ENCODE measurements at regions not wholly inside any gene's neighbourhood (a gene's known extent, or its start where the extent isn't known, plus 50 kb on each side); places are given as distances from the start of the nearest gene placed in this dataset.

- ChIA-PET CTCF (no interaction called here), POLR2A (no interaction called here)
Measured at GRCh38 chr6:77136086-77136485, 327.2 kb downstream of the HTR1B start.

GRCh38 chr6:77133031-77133430 lies 330.3 kb downstream of the HTR1B start:
- Mint-ChIP-seq H3K9me3 (peaks cover 0 to 16% (median 3%) of the 10 kb centered on the region in 11 donors), H3K27ac (no peak overlapping the region), H3K4me1 (peaks cover 0 to 1% (median 0%) of the 10 kb centered on the region in 7 donors), H3K27me3 (no peaks in the 10 kb centered on the region), H3K4me3 (no peak overlapping the region), H3K36me3 (no peaks in the 10 kb centered on the region)
- DNase-seq (no peak), ATAC-seq (no peak)
- intact Hi-C loops (cut with micrococcal nuclease): no loop called here
- CTCF ChIA-PET: no interaction called here
- POLR2A ChIA-PET: no interaction called here
- no peaks in the 10 kb centered on the region for H3K4me1 ChIP-seq (ENCODE audit: control insufficient read depth in 2 of 2, insufficient read depth in 2 of 2, low read length in 2 of 2)
- H3K27me3 ChIP-seq (ENCODE audit: control insufficient read depth in 2 of 2, insufficient read depth in 2 of 2, low read length in 2 of 2): no peaks in the 10 kb centered on the region
- H3K27ac ChIP-seq (ENCODE audit: low read depth, low read length): no peak overlapping the region
- no peaks in the 10 kb centered on the region for H3K36me3 ChIP-seq (ENCODE audit: control insufficient read depth in 2 of 3, insufficient read depth in 3 of 3, low read length in 3 of 3)
- H3K4me3 ChIP-seq (ENCODE audit: low read length): no peak overlapping the region
- no peaks in the 10 kb centered on the region for H3K9me3 ChIP-seq (ENCODE audit: control insufficient read depth in 2 of 3, low read length in 3 of 3)

More at GRCh38 chr6:77136086-77136485, 327.2 kb downstream of the HTR1B start:
- Mint-ChIP-seq H3K36me3 (no peaks in the 10 kb centered on the region), H3K27ac (no peak overlapping the region), H3K4me1 (peaks cover 0 to 1% (median 0%) of the 10 kb centered on the region in 7 donors), H3K27me3 (no peaks in the 10 kb centered on the region), H3K9me3 (peaks cover 0 to 9% (median 1%) of the 10 kb centered on the region in 11 donors), H3K4me3 (no peak overlapping the region)
- H3K9me3 ChIP-seq (ENCODE audit: control insufficient read depth in 2 of 3, low read length in 3 of 3): no peaks in the 10 kb centered on the region
- no peaks in the 10 kb centered on the region for H3K27me3 ChIP-seq (ENCODE audit: control insufficient read depth in 2 of 2, insufficient read depth in 2 of 2, low read length in 2 of 2)
- no peaks in the 10 kb centered on the region for H3K4me1 ChIP-seq (ENCODE audit: control insufficient read depth in 2 of 2, insufficient read depth in 2 of 2, low read length in 2 of 2)
- intact Hi-C loops (cut with micrococcal nuclease): no loop called here
- no peaks in the 10 kb centered on the region for H3K36me3 ChIP-seq (ENCODE audit: control insufficient read depth in 2 of 3, insufficient read depth in 3 of 3, low read length in 3 of 3)
- no peak for ATAC-seq
- H3K27ac ChIP-seq (ENCODE audit: low read depth, low read length): no peak overlapping the region
- DNase-seq: no peak
- no peak overlapping the region for H3K4me3 ChIP-seq (ENCODE audit: low read length)

DNA sequence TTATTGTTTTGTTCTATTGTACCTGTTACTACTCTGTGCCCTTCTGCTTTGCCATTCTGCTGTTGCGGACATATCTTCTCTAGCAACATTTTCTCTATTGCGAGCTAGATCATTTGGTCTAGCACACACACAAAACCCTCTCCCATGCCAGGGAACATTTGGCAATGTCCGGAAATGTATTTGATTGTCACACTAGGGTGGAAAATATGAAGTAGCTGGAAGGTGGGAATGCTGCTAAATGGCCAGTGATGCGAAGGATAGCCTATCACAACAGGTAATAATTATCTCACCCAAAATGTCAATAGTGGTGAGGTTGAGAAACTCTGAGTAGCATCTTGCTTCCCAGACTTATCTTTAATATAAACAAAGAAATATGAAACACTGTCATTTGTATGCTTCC lies 331.9 kb downstream of the HTR1B start:
- no peak overlapping the region for H3K4me3 Mint-ChIP-seq
- CTCF ChIA-PET: no interaction called here
- POLR2A ChIA-PET: no interaction called here

GRCh38 chr6:77124604-77125003 lies 338.7 kb downstream of the HTR1B start:
- ATAC-seq: no peak
- no peak overlapping the region for H3K4me3 ChIP-seq (ENCODE audit: low read length)
- no peak overlapping the region for H3K27ac ChIP-seq (ENCODE audit: low read depth, low read length)
- ChIA-PET POLR2A (no interaction called here), CTCF (no interaction called here)
- no peak overlapping the region for H3K4me3 Mint-ChIP-seq
- H3K9me3 Mint-ChIP-seq: peaks cover 1 to 46% (median 8%) of the 10 kb centered on the region in 11 donors
- H3K36me3 ChIP-seq (ENCODE audit: control insufficient read depth in 2 of 3, insufficient read depth in 3 of 3, low read length in 3 of 3): no peaks in the 10 kb centered on the region
- H3K4me1 ChIP-seq (ENCODE audit: control insufficient read depth in 2 of 2, insufficient read depth in 2 of 2, low read length in 2 of 2): no peaks in the 10 kb centered on the region
- H3K27me3 Mint-ChIP-seq: no peaks in the 10 kb centered on the region
- H3K27ac Mint-ChIP-seq: no peak overlapping the region
- peaks cover 0 to 4% (median 0%) of the 10 kb centered on the region in 5 donors for H3K36me3 Mint-ChIP-seq
- DNase-seq: no peak
- no peaks in the 10 kb centered on the region for H3K9me3 ChIP-seq (ENCODE audit: control insufficient read depth in 2 of 3, low read length in 3 of 3)
- no peaks in the 10 kb centered on the region for H3K27me3 ChIP-seq (ENCODE audit: control insufficient read depth in 2 of 2, insufficient read depth in 2 of 2, low read length in 2 of 2)
- H3K4me1 Mint-ChIP-seq: no peaks in the 10 kb centered on the region
- intact Hi-C loops (cut with micrococcal nuclease): no loop called here

More for the DNA sequence above, 331.9 kb downstream of the HTR1B start:
- no peak overlapping the region for H3K27ac Mint-ChIP-seq
- ATAC-seq (no peak), DNase-seq (no peak)
- H3K36me3 ChIP-seq (ENCODE audit: control insufficient read depth in 2 of 3, insufficient read depth in 3 of 3, low read length in 3 of 3): no peaks in the 10 kb centered on the region
- H3K4me1 ChIP-seq (ENCODE audit: control insufficient read depth in 2 of 2, insufficient read depth in 2 of 2, low read length in 2 of 2): no peaks in the 10 kb centered on the region
- intact Hi-C loops (cut with micrococcal nuclease): no loop called here
- no peak overlapping the region for H3K27ac ChIP-seq (ENCODE audit: low read depth, low read length)
- H3K4me3 ChIP-seq (ENCODE audit: low read length): no peak overlapping the region
- H3K9me3 ChIP-seq (ENCODE audit: control insufficient read depth in 2 of 3, low read length in 3 of 3): no peaks in the 10 kb centered on the region
- H3K27me3 Mint-ChIP-seq: no peaks in the 10 kb centered on the region
- peaks cover 0 to 22% (median 9%) of the 10 kb centered on the region in 11 donors for H3K9me3 Mint-ChIP-seq
- peaks cover 0 to 1% (median 0%) of the 10 kb centered on the region in 7 donors for H3K4me1 Mint-ChIP-seq
- H3K36me3 Mint-ChIP-seq: no peaks in the 10 kb centered on the region
- no peaks in the 10 kb centered on the region for H3K27me3 ChIP-seq (ENCODE audit: control insufficient read depth in 2 of 2, insufficient read depth in 2 of 2, low read length in 2 of 2)

DNA sequence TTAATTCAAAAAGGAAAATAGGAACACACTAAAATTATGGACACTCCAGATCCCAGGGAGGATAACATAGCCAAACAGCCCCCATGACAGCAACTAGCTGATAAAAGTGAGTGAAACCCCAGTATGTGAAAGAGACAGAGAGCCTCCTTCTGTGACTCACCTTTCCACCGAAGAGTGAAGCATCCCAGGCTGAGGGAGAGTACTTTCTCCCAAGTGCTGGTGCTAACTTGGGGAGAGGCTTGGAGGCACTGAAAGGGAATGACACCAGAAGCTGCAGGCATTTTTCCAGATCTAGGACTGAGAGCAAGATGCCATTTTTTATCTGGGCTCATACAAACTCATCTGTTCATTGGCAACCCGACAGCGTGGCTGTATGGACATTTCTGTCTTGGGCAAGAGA lies 339.8 kb downstream of the HTR1B start:
- Histone ChIP-seq H3K4me1 (ENCODE audit: control insufficient read depth in 2 of 2, insufficient read depth in 2 of 2, low read length in 2 of 2) (no peaks in the 10 kb centered on the region), H3K27me3 (ENCODE audit: control insufficient read depth in 2 of 2, insufficient read depth in 2 of 2, low read length in 2 of 2) (no peaks in the 10 kb centered on the region), H3K27ac (ENCODE audit: low read depth, low read length) (no peak overlapping the region), H3K4me3 (ENCODE audit: low read length) (no peak overlapping the region), H3K9me3 (ENCODE audit: control insufficient read depth in 2 of 3, low read length in 3 of 3) (no peaks in the 10 kb centered on the region), H3K36me3 (ENCODE audit: control insufficient read depth in 2 of 3, insufficient read depth in 3 of 3, low read length in 3 of 3) (no peaks in the 10 kb centered on the region)
- ChIA-PET CTCF (no interaction called here), POLR2A (no interaction called here)
- DNase-seq: no peak
- no peak overlapping the region for H3K27ac Mint-ChIP-seq
- H3K27me3 Mint-ChIP-seq: no peaks in the 10 kb centered on the region
- intact Hi-C loops (cut with micrococcal nuclease): no loop called here
- H3K4me1 Mint-ChIP-seq: no peaks in the 10 kb centered on the region
- H3K4me3 Mint-ChIP-seq: no peak overlapping the region
- H3K36me3 Mint-ChIP-seq: peaks cover 0 to 4% (median 0%) of the 10 kb centered on the region in 5 donors
- no peak for ATAC-seq
- peaks cover 1 to 43% (median 8%) of the 10 kb centered on the region in 11 donors for H3K9me3 Mint-ChIP-seq

DNA sequence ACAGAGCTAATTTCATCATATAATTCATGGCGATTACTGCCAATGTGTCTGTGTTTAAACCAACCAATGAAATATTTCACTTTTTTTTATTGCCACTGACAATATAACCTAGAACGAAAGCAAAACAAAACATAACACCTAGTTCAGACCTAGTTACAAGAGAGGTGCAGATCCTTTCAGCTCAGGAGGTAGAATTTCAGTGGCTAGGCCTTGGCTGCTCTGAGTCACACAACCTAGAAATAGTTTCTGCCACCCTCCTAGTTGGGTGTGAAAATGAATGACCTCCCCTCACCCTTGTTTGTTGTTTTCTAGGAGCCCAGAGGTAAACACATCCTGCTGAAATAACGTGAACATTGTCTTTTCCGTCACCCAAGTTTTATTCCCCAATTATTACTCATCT lies 356.3 kb downstream of the HTR1B start:
- POLR2A ChIA-PET: no interaction called here
- DNase-seq (no peak), ATAC-seq (no peak)
- H3K27ac Mint-ChIP-seq: no peak overlapping the region
- intact Hi-C loops (cut with micrococcal nuclease): no loop called here
- Histone ChIP-seq H3K27ac (ENCODE audit: low read depth, low read length) (no peak overlapping the region), H3K9me3 (ENCODE audit: control insufficient read depth in 2 of 3, low read length in 3 of 3) (no peaks in the 10 kb centered on the region), H3K36me3 (ENCODE audit: control insufficient read depth in 2 of 3, insufficient read depth in 3 of 3, low read length in 3 of 3) (no peaks in the 10 kb centered on the region), H3K4me1 (ENCODE audit: control insufficient read depth in 2 of 2, insufficient read depth in 2 of 2, low read length in 2 of 2) (no peaks in the 10 kb centered on the region), H3K4me3 (ENCODE audit: low read length) (no peak overlapping the region), H3K27me3 (ENCODE audit: control insufficient read depth in 2 of 2, insufficient read depth in 2 of 2, low read length in 2 of 2) (no peaks in the 10 kb centered on the region)
- H3K27me3 Mint-ChIP-seq: no peaks in the 10 kb centered on the region
- no peak overlapping the region for H3K4me3 Mint-ChIP-seq
- CTCF ChIA-PET: no interaction called here
- peaks cover 0 to 19% (median 4%) of the 10 kb centered on the region in 11 donors for H3K9me3 Mint-ChIP-seq
- peaks cover 0 to 7% (median 0%) of the 10 kb centered on the region in 5 donors for H3K36me3 Mint-ChIP-seq
- no peaks in the 10 kb centered on the region for H3K4me1 Mint-ChIP-seq

DNA sequence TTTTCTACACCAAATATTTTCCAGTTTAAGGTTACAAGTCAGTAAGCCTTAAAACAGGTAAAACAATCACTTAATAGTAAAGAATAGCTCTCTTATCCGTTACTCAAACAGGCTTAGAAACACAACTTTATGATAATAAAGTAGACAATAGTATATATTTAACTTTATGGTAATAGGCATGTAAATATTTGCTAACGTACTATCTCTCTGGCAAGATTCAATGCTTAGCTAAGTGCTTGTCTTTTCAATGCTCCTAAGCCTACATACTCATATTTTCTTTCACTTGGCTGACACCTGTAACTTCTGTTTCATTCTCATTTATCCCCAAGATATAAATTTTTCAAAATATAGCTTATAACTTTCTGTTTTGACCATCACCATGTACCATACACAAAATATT lies 358.2 kb downstream of the HTR1B start:
- peaks cover 0 to 7% (median 0%) of the 10 kb centered on the region in 5 donors for H3K36me3 Mint-ChIP-seq
- ATAC-seq (no peak), DNase-seq (no peak)
- H3K4me3 Mint-ChIP-seq: no peak overlapping the region
- CTCF ChIA-PET: no interaction called here
- peaks cover 0 to 19% (median 6%) of the 10 kb centered on the region in 11 donors for H3K9me3 Mint-ChIP-seq
- POLR2A ChIA-PET: no interaction called here
- no peak overlapping the region for H3K27ac Mint-ChIP-seq
- no peak overlapping the region for H3K27ac ChIP-seq (ENCODE audit: low read depth, low read length)
- H3K4me1 Mint-ChIP-seq: no peaks in the 10 kb centered on the region
- no peaks in the 10 kb centered on the region for H3K4me1 ChIP-seq (ENCODE audit: control insufficient read depth in 2 of 2, insufficient read depth in 2 of 2, low read length in 2 of 2)
- H3K4me3 ChIP-seq (ENCODE audit: low read length): no peak overlapping the region
- no peaks in the 10 kb centered on the region for H3K9me3 ChIP-seq (ENCODE audit: control insufficient read depth in 2 of 3, low read length in 3 of 3)
- H3K36me3 ChIP-seq (ENCODE audit: control insufficient read depth in 2 of 3, insufficient read depth in 3 of 3, low read length in 3 of 3): no peaks in the 10 kb centered on the region
- no peaks in the 10 kb centered on the region for H3K27me3 Mint-ChIP-seq
- intact Hi-C loops (cut with micrococcal nuclease): no loop called here
- H3K27me3 ChIP-seq (ENCODE audit: control insufficient read depth in 2 of 2, insufficient read depth in 2 of 2, low read length in 2 of 2): no peaks in the 10 kb centered on the region
